GM06990 (cell line): ENCODE measurements at regions not wholly inside any gene's neighbourhood (a gene's known extent, or its start where the extent isn't known, plus 50 kb on each side); places are given as distances from the start of the nearest gene placed in this dataset.

Experiments
- DNase-seq: peaks from one replicate; pipeline ENCODE4 v3.0.0-alpha.2; 2011; ENCODE audit not compliant: insufficient read length; ENCODE audit errors: extremely low read depth
- H3K27me3 ChIP-seq: replicated peaks from 2 replicates; pipeline ENCODE4 v1.6.0; 2011; ENCODE audit warnings: low read length; ENCODE audit not compliant: control insufficient read depth, insufficient read depth
- H3K36me3 ChIP-seq: 2 replicates; pipeline ENCODE4 v1.5.1; 2011; ENCODE audit warnings: low read length; ENCODE audit not compliant: control insufficient read depth, insufficient read depth
- H3K4me3 ChIP-seq: replicated peaks from 2 replicates; pipeline ENCODE4 v1.5.1; 2011; ENCODE audit warnings: low read depth, mild to moderate bottlenecking, control low read depth, low read length
- CTCF ChIP-seq: IDR thresholded peaks from 2 replicates; pipeline ENCODE4 v1.5.1; 2011; ENCODE audit warnings: low read length, control low read depth, mild to moderate bottlenecking, inconsistent platforms; ENCODE audit not compliant: insufficient read depth, poor library complexity, severe bottlenecking

- Histone ChIP-seq H3K36me3 (no peaks in the 10 kb centered on the region), H3K4me3 (no peak overlapping the region), H3K27me3 (no peaks in the 10 kb centered on the region; the same call in none of the 2 replicates)
- no peak for TF ChIP-seq CTCF
- no peak for DNase-seq
Measured at GRCh38 chr6:43940393-43941087, 170.5 kb downstream of the VEGFA start.

GRCh38 chr6:43940071-43940392 is 170.0 kb downstream of the VEGFA start:
- DNase-seq = no peak
- no peak for TF ChIP-seq CTCF
- Histone ChIP-seq H3K27me3 (no peaks in the 10 kb centered on the region; the same call in none of the 2 replicates), H3K4me3 (no peak overlapping the region), H3K36me3 (no peaks in the 10 kb centered on the region)

- H3K4me3 ChIP-seq = no peak overlapping the region
- TF ChIP-seq CTCF = no peak
- no peaks in the 10 kb centered on the region for H3K36me3 ChIP-seq
- DNase-seq = no peak
- no peaks in the 10 kb centered on the region; the same call in none of the 2 replicates for H3K27me3 ChIP-seq
Measured at GRCh38 chr6:43939281-43940070, 169.5 kb downstream of the VEGFA start.

GRCh38 chr6:43938178-43939105 is 168.4 kb downstream of the VEGFA start:
- TF ChIP-seq CTCF = no peak
- Histone ChIP-seq H3K36me3 (no peaks in the 10 kb centered on the region), H3K4me3 (no peak overlapping the region), H3K27me3 (no peaks in the 10 kb centered on the region; the same call in none of the 2 replicates)
- DNase-seq = no peak

GRCh38 chr6:43937236-43938177 is 167.5 kb downstream of the VEGFA start:
- no peaks in the 10 kb centered on the region for H3K36me3 ChIP-seq
- H3K27me3 ChIP-seq = no peaks in the 10 kb centered on the region; the same call in none of the 2 replicates
- no peak for DNase-seq
- TF ChIP-seq CTCF = no peak
- no peak overlapping the region for H3K4me3 ChIP-seq
